GM10248 (cell line): ENCODE measurements at regions not wholly inside any gene's neighbourhood (a gene's known extent, or its start where the extent isn't known, plus 50 kb on each side); places are given as distances from the start of the nearest gene placed in this dataset.
"Not testable (repeated sequence)": the region's sequence is repeated elsewhere in the genome, so short reads cannot be mapped to it uniquely, and the experiment has no call there.

Source experiments
- CTCF ChIA-PET: fragments of 300-600 bp; sonication (Branson Sonifier 250); formaldehyde crosslinking; extraction: SDS; loops from one replicate; lab custom pipeline; 2021; ENCODE audit warnings: antibody characterized with exemption; lab: Yijun Ruan, JAX
- POLR2A ChIA-PET: fragments of 350-650 bp; sonication (Branson Sonifier 250); formaldehyde crosslinking; extraction: SDS; loops from one replicate; lab custom pipeline; 2020; ENCODE audit warnings: antibody characterized with exemption; lab: Yijun Ruan, JAX
- DNase-seq: peaks from one replicate; pipeline ENCODE4 v3.0.0; 2012; ENCODE audit errors: extremely low spot score
- CTCF ChIP-seq: IDR thresholded peaks from 2 replicates; pipeline ENCODE4 v1.5.1; 2012; ENCODE audit warnings: mild to moderate bottlenecking, low read depth; ENCODE audit errors: extremely low read depth, missing control alignments, control extremely low read depth

GRCh38 chr14:35213869-35214387 is 78.3 kb upstream of the PSMA6 start:
- DNase-seq: no peak
- TF ChIP-seq CTCF: no peak
- POLR2A ChIA-PET: no interaction called here
- CTCF ChIA-PET: interaction anchor here (1.2 to 4.6 kb wide), 5 partner anchors 72 to 201 kb away, joined by 3 to 39 read pairs (median 5); partner anchors contain the start of genes NFKBIA and PSMA6

- ChIA-PET POLR2A (interaction anchor here (1.1 kb wide), 1 partner anchor 190 kb away, joined by 5 read pairs; the partner anchor contains the start of gene NFKBIA), CTCF (interaction anchor here (0.7 to 4.6 kb wide), 15 partner anchors 12 to 201 kb away, joined by 3 to 39 read pairs (median 4); partner anchors contain the start of genes NFKBIA and PSMA6)
- not testable (repeated sequence) for DNase-seq
These were observed 77.8 kb upstream of the PSMA6 start for GRCh38 chr14:35214402-35214801.

GRCh38 chr14:35215110-35215813 is 76.9 kb upstream of the PSMA6 start:
- ChIA-PET CTCF (interaction anchor here (0.7 to 4.6 kb wide), 19 partner anchors 13 to 200 kb away, joined by 3 to 39 read pairs (median 3); partner anchors contain the start of genes NFKBIA and PSMA6), POLR2A (interaction anchor here (1.1 kb wide), 1 partner anchor 190 kb away, joined by 5 read pairs; the partner anchor contains the start of gene NFKBIA)
- DNase-seq: peak; percentile 35
- peak; percentile 58 for TF ChIP-seq CTCF

- POLR2A ChIA-PET: not testable (repeated sequence)
- CTCF ChIA-PET: interaction anchor here (1.4 to 3.4 kb wide), 2 partner anchors 12 to 86 kb away, joined by 3 to 14 read pairs; no protein-coding TSS in a partner anchor
These were observed 74.0 kb upstream of the PSMA6 start for GRCh38 chr14:35218176-35218575.

GRCh38 chr14:35218963-35219362 is 73.2 kb upstream of the PSMA6 start:
- ChIA-PET POLR2A (no interaction called here), CTCF (interaction anchor here (1.4 to 3.4 kb wide), 3 partner anchors 11 to 86 kb away, joined by 3 to 14 read pairs (median 3); no protein-coding TSS in a partner anchor)
- DNase-seq: no peak
- TF ChIP-seq CTCF: no peak

More at GRCh38 chr14:35218176-35218575, 74.0 kb upstream of the PSMA6 start:
- not testable (repeated sequence) for DNase-seq

GRCh38 chr14:35220027-35220676 is 72.0 kb upstream of the PSMA6 start:
- DNase-seq: no peak
- TF ChIP-seq CTCF: no peak
- CTCF ChIA-PET: interaction anchor here (1.4 to 3.4 kb wide), 2 partner anchors 10 to 53 kb away, joined by 3 to 14 read pairs; no protein-coding TSS in a partner anchor
- POLR2A ChIA-PET: no interaction called here

- ChIA-PET CTCF (interaction anchor here (1.3 kb wide), 1 partner anchor 9 kb away, joined by 4 read pairs; no protein-coding TSS in a partner anchor), POLR2A (no interaction called here)
- no peak for TF ChIP-seq CTCF
- no peak for DNase-seq
These were observed 71.3 kb upstream of the PSMA6 start for GRCh38 chr14:35220920-35221319.
